Neural progenitor cell (in vitro differentiated cells): ENCODE measurements at regions not wholly inside any gene's neighbourhood (a gene's known extent, or its start where the extent isn't known, plus 50 kb on each side); places are given as distances from the start of the nearest gene placed in this dataset.

Experiments used
- DNase-seq: peaks from one replicate; pipeline ENCODE4 v3.0.0-alpha.2; 2016; ENCODE audit warnings: low spot score
- H2AFZ ChIP-seq: fragments of 200-600 bp; sonication (generic); replicated peaks from 2 replicates; pipeline ENCODE4 v1.6.1; 2016; ENCODE audit warnings: antibody characterized with exemption
- H3F3A ChIP-seq: fragments of 200-600 bp; sonication (generic); 2 replicates; pipeline ENCODE4 v1.6.1; 2016; ENCODE audit warnings: antibody characterized with exemption, low read depth
- H3K27ac ChIP-seq: fragments of 200-600 bp; sonication (generic); 2 replicates; pipeline ENCODE4 v1.5.1; 2016; ENCODE audit warnings: mild to moderate bottlenecking
- H3K27me3 ChIP-seq: fragments of 200-600 bp; sonication (generic); 2 replicates; pipeline ENCODE4 v1.6.1; 2016; ENCODE audit warnings: mild to moderate bottlenecking, moderate library complexity
- H3K36me3 ChIP-seq: fragments of 200-600 bp; sonication (generic); 2 replicates; pipeline ENCODE4 v1.5.1; 2016
- H3K4me1 ChIP-seq: fragments of 200-600 bp; sonication (generic); 2 replicates; pipeline ENCODE4 v1.6.1; 2016; ENCODE audit warnings: mixed run types
- H3K4me2 ChIP-seq: fragments of 200-600 bp; sonication (generic); 2 replicates; pipeline ENCODE4 v1.6.1; 2016
- H3K4me3 ChIP-seq: fragments of 200-600 bp; sonication (generic); 2 replicates; pipeline ENCODE4 v1.5.1; 2016
- H3K79me2 ChIP-seq: fragments of 200-600 bp; sonication (generic); 2 replicates; pipeline ENCODE4 v1.6.1; 2016; ENCODE audit warnings: low read depth
- H3K9ac ChIP-seq: fragments of 200-600 bp; sonication (generic); 2 replicates; pipeline ENCODE4 v1.6.1; 2016
- H3K9me3 ChIP-seq: fragments of 200-600 bp; sonication (generic); 2 replicates; pipeline ENCODE4 v1.5.1; 2016; ENCODE audit warnings: low read depth
- H4K20me1 ChIP-seq: fragments of 200-600 bp; sonication (generic); 2 replicates; pipeline ENCODE4 v1.6.1; 2016; ENCODE audit warnings: low read depth
- H3K27ac Mint-ChIP-seq: 3 replicates; pipeline ENCODE4 v1.8.0; 2021; ENCODE audit warnings: mixed read lengths
- H3K27me3 Mint-ChIP-seq: 2 replicates; pipeline ENCODE4 v1.8.0; 2022; ENCODE audit warnings: low read depth, mild to moderate bottlenecking, inconsistent platforms, moderate library complexity, mixed read lengths; ENCODE audit not compliant: insufficient read depth
- H3K36me3 Mint-ChIP-seq: 3 replicates; pipeline ENCODE4 v1.8.0; 2021; ENCODE audit warnings: mixed read lengths
- H3K4me1 Mint-ChIP-seq: 3 replicates; pipeline ENCODE4 v1.8.0; 2021; ENCODE audit warnings: mixed read lengths
- H3K4me3 Mint-ChIP-seq: 3 replicates; pipeline ENCODE4 v1.8.0; 2021; ENCODE audit warnings: mild to moderate bottlenecking, moderate library complexity, mixed read lengths
- H3K9me3 Mint-ChIP-seq: 3 replicates; pipeline ENCODE4 v1.8.0; 2020; ENCODE audit warnings: mixed read lengths
- CTCF ChIP-seq: fragments of 200-600 bp; sonication (generic); IDR thresholded peaks from 2 replicates; pipeline ENCODE4 v1.5.1; 2017; ENCODE audit warnings: antibody characterized with exemption, mild to moderate bottlenecking
- EZH2 ChIP-seq: fragments of 200-600 bp; sonication (generic); IDR thresholded peaks from 2 replicates; pipeline ENCODE4 v1.6.1; 2017; ENCODE audit warnings: antibody characterized with exemption, mild to moderate bottlenecking, moderate library complexity
- EZH2phosphoT487 ChIP-seq: fragments of 200-600 bp; sonication (generic); IDR thresholded peaks from 2 replicates; pipeline ENCODE4 v1.6.1; 2017; ENCODE audit warnings: antibody characterized with exemption

- TF ChIP-seq CTCF (no peak), EZH2phosphoT487 (no peak), EZH2 (no peak)
- Mint-ChIP-seq H3K4me1 (peaks cover 4% of the 10 kb centered on the region), H3K9me3 (peaks cover 2% of the 10 kb centered on the region), H3K4me3 (no peak overlapping the region), H3K27ac (no peak overlapping the region), H3K36me3 (no peaks in the 10 kb centered on the region), H3K27me3 (peaks cover 14% of the 10 kb centered on the region)
- no peaks in the 10 kb centered on the region for H3F3A ChIP-seq
- no peaks in the 10 kb centered on the region for H3K79me2 ChIP-seq
- no peak overlapping the region for H3K9ac ChIP-seq
- H3K36me3 ChIP-seq: no peaks in the 10 kb centered on the region
- no peak overlapping the region for H3K27ac ChIP-seq
- H3K9me3 ChIP-seq: no peaks in the 10 kb centered on the region
- H2AFZ ChIP-seq: no peak overlapping the region
- H3K4me3 ChIP-seq: no peak overlapping the region
- H3K4me1 ChIP-seq: no peaks in the 10 kb centered on the region
- H3K27me3 ChIP-seq: no peaks in the 10 kb centered on the region
- no peak for DNase-seq
- H4K20me1 ChIP-seq: no peaks in the 10 kb centered on the region
- no peak overlapping the region for H3K4me2 ChIP-seq
These were observed 77.1 kb upstream of the SLC22A23 start for GRCh38 chr6:3533981-3534380.

GRCh38 chr6:3532296-3532916 is 75.6 kb upstream of the SLC22A23 start:
- Histone ChIP-seq H3K27me3 (no peaks in the 10 kb centered on the region), H3K4me2 (no peak overlapping the region), H3K36me3 (no peaks in the 10 kb centered on the region), H3K9ac (no peak overlapping the region), H3F3A (no peaks in the 10 kb centered on the region), H3K4me3 (no peak overlapping the region), H3K79me2 (no peaks in the 10 kb centered on the region), H3K4me1 (peaks cover 2% of the 10 kb centered on the region), H2AFZ (no peak overlapping the region), H3K27ac (no peak overlapping the region), H4K20me1 (no peaks in the 10 kb centered on the region), H3K9me3 (no peaks in the 10 kb centered on the region)
- peaks cover 2% of the 10 kb centered on the region for H3K9me3 Mint-ChIP-seq
- no peak overlapping the region for H3K27ac Mint-ChIP-seq
- no peak overlapping the region for H3K4me3 Mint-ChIP-seq
- no peak for DNase-seq
- H3K27me3 Mint-ChIP-seq: peaks cover 11% of the 10 kb centered on the region
- H3K4me1 Mint-ChIP-seq: peaks cover 2% of the 10 kb centered on the region
- no peaks in the 10 kb centered on the region for H3K36me3 Mint-ChIP-seq
- TF ChIP-seq CTCF (no peak), EZH2phosphoT487 (no peak), EZH2 (no peak)

- Mint-ChIP-seq H3K4me1 (peaks cover 8% of the 10 kb centered on the region), H3K27me3 (peaks cover 11% of the 10 kb centered on the region), H3K9me3 (peaks cover 2% of the 10 kb centered on the region), H3K27ac (peak overlapping the region; percentile 74), H3K36me3 (no peaks in the 10 kb centered on the region), H3K4me3 (no peak overlapping the region)
- H3K79me2 ChIP-seq: no peaks in the 10 kb centered on the region
- no peak for DNase-seq
- H3K27me3 ChIP-seq: no peaks in the 10 kb centered on the region
- H3K4me3 ChIP-seq: no peak overlapping the region
- TF ChIP-seq EZH2phosphoT487 (no peak), CTCF (no peak), EZH2 (no peak)
- H3F3A ChIP-seq: no peaks in the 10 kb centered on the region
- no peak overlapping the region for H3K9ac ChIP-seq
- H3K27ac ChIP-seq: no peak overlapping the region
- no peaks in the 10 kb centered on the region for H3K36me3 ChIP-seq
- H3K9me3 ChIP-seq: no peaks in the 10 kb centered on the region
- H3K4me2 ChIP-seq: no peak overlapping the region
- no peak overlapping the region for H2AFZ ChIP-seq
- H4K20me1 ChIP-seq: no peaks in the 10 kb centered on the region
- H3K4me1 ChIP-seq: peaks cover 11% of the 10 kb centered on the region
These were observed 74.6 kb upstream of the SLC22A23 start for GRCh38 chr6:3531481-3531880.
